GM19395 (cell line): ENCODE measurements at regions not wholly inside any gene's neighbourhood (a gene's known extent, or its start where the extent isn't known, plus 50 kb on each side); places are given as distances from the start of the nearest gene placed in this dataset.

Source experiments
- ATAC-seq: cut with Tn5 transposase; IDR thresholded peaks from one replicate; pipeline ENCODE4 v1.9.1; 2021; ENCODE audit warnings: mild to moderate bottlenecking, moderate library complexity; ENCODE audit not compliant: unreplicated experiment

DNA sequence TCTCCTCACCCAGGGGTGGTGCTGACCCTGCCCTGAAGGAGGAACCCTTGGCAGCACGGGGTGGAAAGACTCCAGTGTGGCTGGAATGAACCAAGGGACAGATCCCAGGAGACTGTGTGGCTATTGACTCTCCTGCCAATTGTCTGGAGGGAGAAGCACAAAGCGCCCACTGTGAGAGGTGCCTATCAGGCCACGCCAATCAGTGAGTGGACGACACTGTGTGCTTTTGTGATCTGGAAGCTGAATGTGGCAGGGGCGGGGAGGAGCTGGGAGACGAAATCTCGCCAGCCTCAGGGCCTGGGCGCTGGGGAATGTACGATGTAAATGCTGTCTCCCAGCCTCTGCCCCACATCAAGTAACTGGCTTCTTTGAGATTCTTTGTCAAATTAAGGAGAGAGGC, 167.1 kb downstream of the ZBTB18 start:
- no peak for ATAC-seq

- ATAC-seq: no peak
Observed at GRCh38 chr1:244219149-244219548, 168.1 kb downstream of the ZBTB18 start.

- no peak for ATAC-seq
Observed at GRCh38 chr1:244219802-244220201, 168.7 kb downstream of the ZBTB18 start.

GRCh38 chr1:244220410-244220809, 169.3 kb downstream of the ZBTB18 start:
- ATAC-seq: no peak

GRCh38 chr1:244221991-244222390, 170.9 kb downstream of the ZBTB18 start:
- ATAC-seq: no peak

DNA sequence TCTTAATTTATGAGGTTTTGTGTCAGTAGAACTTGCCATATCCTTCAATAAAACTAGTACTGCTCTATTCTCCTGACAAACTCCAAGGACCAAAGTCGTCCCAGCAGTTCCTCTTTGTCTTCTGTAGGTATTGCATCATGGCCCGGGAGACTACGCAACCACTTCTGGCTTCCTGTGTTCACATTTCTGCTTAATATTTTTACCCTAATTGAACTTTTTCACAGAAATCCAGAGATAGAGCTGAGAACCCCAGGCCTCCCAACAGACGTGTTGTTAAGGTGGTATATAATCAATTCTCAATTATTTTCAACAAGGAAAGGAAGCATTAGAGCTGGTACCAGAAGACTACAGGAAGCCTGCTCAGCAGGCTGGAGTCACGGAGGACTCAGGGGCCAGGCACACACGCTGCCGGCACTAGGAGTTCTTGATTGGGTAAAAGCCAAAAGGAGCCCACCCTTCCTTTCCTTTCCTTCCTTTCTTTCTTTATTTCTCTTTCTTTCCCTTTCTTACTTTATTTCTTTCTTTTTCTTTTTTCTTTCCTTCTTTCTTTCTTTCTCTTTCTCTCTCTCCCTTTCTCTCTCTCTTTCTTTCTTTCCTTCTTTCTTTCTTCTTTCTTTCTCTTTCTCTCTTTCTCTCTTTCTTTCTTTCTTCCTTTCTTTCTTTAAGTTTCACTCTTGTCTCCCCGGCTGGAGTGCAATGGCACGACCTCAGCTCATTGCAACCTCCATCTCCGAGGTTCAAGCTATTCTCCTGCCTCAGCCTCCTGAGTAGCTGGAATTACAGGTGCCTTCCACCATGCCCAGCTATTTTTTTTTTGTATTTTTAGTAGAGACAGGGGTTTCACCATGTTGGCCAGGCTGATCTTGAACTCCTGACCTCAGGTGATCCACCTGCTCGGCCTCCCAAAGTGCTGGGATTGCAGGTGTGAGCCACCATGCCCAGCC, 173.7 kb downstream of the ZBTB18 start:
- ATAC-seq: no peak

DNA sequence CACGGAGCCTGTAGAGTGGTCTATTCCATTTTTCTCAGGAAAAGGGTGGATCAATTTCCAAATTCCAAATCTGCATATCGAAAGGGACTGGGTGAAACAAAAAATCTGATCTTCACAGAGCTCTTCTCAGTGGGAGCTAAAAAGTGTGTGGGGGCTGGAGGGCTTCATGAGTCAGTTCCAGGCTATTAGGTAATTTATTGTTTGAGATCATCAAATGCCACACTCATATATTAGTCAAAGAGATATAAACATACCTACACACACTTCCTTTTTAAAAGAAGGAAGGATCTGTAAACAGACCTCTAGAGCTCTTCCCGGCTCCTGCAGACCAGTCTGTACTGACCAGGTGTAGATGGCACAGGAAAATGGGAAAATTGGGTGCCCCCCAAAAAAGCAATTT, 175.4 kb downstream of the ZBTB18 start:
- no peak for ATAC-seq

DNA sequence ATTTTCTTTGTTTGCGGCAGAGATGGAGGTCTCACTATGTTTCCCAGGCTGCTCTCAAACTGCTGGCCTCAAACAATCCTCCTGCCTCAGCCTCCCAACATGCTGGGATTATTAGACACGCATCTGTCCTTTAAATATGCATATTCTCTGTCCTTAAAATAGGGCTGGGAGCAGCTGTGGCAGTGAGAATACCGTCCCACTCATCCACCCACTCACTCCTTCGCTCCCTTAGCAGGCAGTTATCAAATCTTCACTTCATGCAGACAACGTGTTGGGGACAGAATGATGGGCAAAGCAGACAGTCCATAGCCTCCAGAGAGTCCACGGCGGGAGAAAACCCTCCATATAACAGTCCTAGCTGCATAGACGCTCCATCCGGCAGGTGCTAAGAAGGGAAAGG, 179.4 kb downstream of the ZBTB18 start:
- ATAC-seq: no peak

GRCh38 chr1:244231193-244231571, 180.1 kb downstream of the ZBTB18 start:
- ATAC-seq: no peak

DNA sequence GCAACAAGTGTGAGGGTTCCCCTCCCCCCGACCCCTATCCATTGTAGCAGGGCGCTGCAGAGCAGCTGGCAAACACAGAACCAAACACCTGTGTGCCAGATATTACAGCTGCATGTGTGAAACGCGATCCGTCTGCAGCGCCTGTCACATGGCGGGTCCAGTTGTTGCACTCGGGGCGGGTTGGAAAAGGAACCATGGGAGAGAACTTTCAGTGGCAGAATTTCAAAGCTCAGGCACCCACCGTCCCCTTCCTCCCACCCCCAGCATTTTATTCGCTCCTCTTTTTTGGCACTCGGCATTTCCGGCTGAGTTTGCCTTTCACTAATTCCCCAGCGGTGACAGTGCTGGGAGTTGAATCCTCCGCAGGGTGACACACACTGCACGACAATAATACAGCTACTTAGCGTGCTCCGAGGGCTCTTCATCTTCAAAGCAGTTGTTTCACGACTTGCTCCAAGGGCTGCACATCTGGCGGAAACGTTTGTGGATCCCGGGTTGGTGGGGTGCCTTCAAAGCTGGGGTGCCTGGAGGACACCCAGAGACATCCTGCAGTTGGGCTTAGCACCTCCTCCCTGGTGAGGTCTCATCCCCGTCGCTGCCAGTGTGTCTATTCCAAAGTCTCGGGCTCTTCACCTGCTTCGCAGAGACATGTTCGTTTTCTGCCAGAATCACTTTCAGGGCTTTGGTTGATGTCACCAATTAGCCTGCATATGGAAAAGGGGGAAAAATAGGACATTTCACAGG, 180.7 kb downstream of the ZBTB18 start:
- ATAC-seq: no peak

DNA sequence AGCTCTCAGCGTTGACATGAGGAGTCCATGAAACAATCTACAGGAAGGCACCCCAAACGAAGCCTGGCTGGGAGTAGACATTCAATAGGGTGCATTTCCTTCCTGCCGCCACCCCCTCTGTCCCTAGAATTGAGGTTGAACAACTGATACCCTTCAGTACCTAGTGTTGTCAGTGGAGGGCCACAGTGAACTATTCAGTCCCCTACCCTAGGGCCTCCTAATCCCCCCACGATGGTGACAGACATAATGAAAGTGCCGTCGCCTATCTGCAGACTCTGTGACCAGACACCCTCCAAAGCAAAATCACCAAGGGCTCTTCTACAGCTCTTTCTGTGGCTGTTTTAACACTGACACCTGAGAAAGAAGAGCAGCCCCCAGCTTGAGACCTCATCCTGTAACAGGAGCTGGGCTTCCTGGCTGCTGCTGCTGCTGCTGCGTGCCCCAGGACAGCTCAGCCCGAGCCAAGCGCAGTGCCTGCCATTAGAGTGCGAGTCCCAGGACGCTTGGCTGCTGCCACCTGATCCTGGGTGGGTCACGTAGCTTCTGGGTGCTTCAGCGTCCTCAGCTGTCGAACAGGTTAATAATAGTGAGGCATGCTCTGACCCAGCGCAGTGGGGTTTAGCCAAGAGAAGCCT, 183.0 kb downstream of the ZBTB18 start:
- no peak for ATAC-seq

DNA sequence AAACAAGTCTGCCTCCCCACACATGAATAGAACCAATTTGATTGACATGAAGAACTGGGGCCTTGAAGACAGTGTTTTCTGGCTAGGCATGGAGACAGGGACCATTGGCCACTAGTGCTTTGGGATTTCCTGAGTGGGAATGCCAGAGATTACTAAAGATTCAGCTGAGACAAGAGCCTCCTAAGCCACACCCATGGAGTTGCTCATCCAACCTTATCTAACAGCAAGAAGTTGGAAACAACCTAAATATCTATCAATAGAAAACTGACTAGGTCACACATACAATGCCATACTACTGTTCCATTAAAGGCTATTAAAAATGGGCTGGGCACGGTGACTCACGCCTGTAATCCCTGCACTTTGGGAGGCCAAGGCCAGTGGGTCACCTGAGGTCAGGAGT, 184.1 kb downstream of the ZBTB18 start:
- no peak for ATAC-seq

GRCh38 chr1:244236101-244236500, 185.0 kb downstream of the ZBTB18 start:
- no peak for ATAC-seq

DNA sequence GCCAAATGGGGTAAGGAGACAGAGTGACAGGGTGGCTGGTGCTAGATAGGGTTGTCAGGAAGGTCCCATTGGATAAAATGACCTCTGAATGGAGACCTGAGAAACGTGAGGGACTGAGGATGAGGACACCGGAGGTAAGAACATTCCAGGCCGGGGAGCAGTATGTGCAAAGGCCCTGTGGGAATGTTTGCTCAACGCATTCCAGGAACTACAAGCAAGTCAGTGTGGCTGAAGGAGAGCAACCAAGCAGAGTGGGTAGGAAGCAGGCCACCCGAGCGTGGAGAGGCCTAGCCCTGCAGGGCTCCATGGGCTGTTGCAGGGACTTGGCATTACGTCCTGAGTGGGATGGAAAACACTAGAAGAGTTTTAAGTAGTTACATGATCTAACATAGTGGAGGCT, 185.6 kb downstream of the ZBTB18 start:
- no peak for ATAC-seq

- no peak for ATAC-seq
Observed at GRCh38 chr1:244237445-244237844, 186.4 kb downstream of the ZBTB18 start.

DNA sequence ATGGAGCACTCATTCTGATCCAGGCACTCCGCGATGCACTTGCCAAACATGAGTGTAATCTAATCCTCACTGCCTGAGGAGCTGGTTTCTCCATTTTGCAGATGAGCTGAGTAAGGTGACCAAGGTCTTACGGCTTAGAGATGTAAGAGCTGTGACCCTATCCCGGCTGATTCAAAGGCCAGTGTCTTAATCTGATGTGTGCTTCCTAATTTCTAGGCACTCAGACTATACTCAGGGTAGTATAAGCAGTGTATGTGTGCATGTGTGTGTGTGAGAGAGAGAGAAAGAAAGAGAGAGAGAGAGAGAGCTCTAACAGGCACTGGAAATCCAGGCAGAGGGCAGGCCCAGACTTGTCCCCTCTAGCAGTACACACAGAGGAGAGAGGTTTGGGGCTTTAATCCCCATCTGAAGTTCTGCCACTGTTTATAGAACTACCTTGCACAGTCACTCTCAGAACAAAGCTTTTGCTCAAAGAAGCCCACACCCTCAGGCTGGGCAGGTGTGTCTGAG, 188.2 kb downstream of the ZBTB18 start:
- no peak for ATAC-seq

DNA sequence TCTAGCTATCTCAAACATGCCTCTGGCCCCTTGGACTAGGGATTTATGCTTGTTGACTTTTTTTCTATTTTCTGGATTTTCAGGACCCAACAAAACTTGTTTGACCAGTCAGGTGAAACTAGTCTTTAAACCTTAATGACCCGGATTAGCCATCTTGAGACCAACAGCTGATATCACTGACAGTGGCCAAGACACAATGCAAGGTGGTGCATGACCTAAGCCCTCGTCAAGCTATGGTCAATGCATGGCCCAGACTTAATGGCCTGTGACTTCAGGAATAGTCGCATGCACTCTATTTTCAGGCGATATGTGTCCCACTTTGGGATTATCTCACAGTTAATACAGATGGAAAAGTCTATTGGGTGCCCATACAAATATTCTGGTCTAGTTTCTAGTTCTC, 190.4 kb downstream of the ZBTB18 start:
- no peak for ATAC-seq

- peak; percentile 62 for ATAC-seq
Observed at GRCh38 chr1:244242446-244242845, 191.4 kb downstream of the ZBTB18 start.

GRCh38 chr1:244246334-244246733, 195.3 kb downstream of the ZBTB18 start:
- ATAC-seq: no peak

DNA sequence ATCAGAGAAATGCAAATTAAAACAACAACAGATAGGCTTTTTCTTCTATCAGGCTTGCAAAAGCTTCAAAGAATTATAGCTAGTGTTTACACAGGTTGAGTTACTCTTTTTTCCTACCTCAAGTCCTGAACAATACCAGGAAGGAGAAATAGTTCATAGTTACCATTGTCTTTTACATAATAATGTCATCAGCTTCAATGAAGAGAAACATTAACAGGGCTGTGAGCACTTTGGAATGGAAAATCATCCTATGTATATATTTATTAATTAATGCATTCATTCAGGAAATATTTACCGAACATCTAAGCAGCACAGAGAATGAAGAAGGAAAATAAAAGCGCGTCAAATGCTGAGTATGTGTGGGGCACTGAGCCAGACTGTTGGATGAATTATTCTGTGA, 197.3 kb downstream of the ZBTB18 start:
- no peak for ATAC-seq

DNA sequence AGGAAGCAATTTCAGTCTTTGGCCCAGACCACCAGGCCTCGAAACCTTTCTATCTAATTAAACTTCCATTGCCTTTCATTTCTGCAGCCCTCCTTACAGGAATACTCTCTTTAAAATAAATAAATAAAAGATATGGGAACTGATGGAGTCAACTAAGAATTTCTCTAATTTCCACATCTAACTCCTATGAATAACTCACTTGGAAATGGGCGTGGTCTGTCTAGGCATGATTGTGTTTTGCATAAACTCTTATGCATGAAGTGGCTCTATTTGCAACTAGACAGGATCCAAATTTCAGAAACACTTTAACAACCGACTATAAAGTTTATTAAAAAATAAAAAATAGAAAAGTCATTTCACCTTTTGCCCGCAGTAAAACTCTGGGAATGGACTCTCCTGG, 199.5 kb downstream of the ADSS2 start:
- no peak for ATAC-seq
